Epidermal melanocyte (primary cell): ENCODE measurements at regions not wholly inside any gene's neighbourhood (a gene's known extent, or its start where the extent isn't known, plus 50 kb on each side); places are given as distances from the start of the nearest gene placed in this dataset.
"Not testable (repeated sequence)": the region's sequence is repeated elsewhere in the genome, so short reads cannot be mapped to it uniquely, and the experiment has no call there.

Experiments
- DNase-seq: peaks from one replicate; pipeline ENCODE4 v3.0.0; 2011; ENCODE audit warnings: low spot score; ENCODE audit not compliant: insufficient read length

GRCh38 chr5:42896523-42896922, 84.8 kb upstream of the SELENOP start:
- DNase-seq = no peak

GRCh38 chr5:42894057-42894456, 82.4 kb upstream of the SELENOP start:
- no peak for DNase-seq

- DNase-seq = peak; percentile 62
These were observed 77.7 kb upstream of the SELENOP start for GRCh38 chr5:42889311-42889933.

- DNase-seq = no peak
These were observed 77.1 kb upstream of the SELENOP start for GRCh38 chr5:42888771-42889170.

DNA sequence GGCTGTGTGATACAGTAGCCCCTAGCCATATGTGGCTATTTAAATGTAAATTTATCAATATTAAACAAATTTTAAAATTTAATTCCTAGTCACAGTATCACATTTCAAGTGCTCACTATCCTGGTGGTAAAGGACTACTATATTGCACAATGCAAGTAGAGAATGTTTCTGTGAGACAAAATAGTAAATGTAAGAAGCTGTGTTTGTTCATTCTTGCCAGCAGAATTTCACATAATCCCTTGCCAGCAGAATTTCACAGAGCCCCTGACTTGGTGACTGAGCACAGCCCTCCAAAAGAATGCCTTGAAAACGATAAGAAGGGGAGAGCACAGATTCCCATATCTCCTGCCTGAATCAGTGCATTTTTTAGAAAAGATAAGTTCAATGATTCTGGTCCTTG, 75.9 kb upstream of the SELENOP start:
- no peak for DNase-seq

DNA sequence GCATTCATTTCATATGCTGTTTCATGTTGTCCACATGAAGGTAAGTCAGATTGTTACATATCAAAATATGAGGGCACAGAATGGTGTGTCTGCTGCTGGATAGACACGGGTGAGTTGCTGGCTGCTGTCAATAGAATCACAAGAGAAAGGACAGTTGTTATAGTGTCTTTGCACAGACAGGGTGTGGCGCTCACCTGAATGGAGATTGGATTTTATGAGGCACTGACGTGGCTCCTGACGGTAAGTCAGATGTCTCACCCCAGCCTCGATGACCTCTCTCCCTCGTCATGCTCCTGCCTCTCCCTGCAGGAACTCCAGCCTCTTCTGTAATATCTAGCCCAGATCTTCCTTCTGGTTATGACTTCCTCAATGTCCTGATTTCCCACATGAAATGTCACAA, 75.4 kb upstream of the SELENOP start:
- DNase-seq = no peak

- DNase-seq = no peak
These were observed 74.9 kb upstream of the SELENOP start for GRCh38 chr5:42886635-42887034.

DNA sequence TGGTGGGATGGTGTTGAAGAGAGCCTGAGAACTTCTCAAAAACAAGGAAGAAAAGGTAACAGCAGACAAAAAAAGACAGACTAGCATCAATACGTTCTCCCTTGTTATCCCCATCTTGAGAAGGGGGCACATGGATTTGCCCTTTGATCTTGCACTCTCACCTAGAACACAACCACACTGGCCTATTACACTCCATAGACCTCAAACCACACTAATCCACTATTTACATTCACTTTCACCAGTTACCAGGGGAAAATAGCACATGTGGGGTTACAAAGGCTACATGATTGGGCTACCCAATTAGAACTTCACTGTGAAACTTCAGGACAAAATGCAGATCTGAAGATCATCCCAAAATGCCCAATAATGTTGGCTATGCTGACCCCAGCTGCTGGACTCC, 72.6 kb upstream of the SELENOP start:
- DNase-seq = no peak

DNA sequence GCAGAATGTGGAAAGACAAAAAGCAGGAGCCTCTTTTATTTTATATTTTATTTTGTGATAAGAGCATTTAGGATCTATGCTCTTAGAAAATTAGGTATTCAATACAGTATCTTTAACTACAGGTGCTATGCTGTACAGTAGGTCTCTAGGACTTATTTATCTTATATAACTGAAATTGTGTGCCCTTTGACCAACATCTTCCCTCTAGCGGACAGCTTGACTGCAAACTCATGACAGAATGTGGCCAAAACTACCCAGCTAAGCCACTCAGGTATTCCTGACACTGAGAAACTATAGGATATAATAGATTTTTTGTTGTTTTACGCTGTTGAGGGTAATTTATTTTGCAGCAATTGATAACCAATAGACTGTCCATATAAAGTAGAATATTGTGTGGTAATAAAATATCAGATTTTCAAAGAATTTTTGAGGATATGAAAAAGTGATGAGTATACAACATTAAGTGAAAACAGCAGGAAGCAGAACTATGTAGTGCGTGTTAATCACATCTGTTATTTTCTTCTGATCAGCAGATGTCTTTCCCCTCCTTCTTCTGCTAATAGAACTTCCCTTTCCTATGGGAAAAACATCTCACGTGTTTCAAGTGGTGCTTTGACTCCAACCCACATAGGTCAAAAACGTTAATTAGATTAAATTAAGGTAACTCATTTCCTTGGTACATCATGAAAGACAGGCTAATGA, 69.9 kb upstream of the SELENOP start:
- DNase-seq = no peak

GRCh38 chr5:42880496-42881150, 68.9 kb upstream of the SELENOP start:
- DNase-seq = no peak

- DNase-seq = no peak
These were observed 67.6 kb upstream of the SELENOP start for GRCh38 chr5:42879291-42879690.

GRCh38 chr5:42878550-42878949, 66.9 kb upstream of the SELENOP start:
- DNase-seq = no peak

- no peak for DNase-seq
These were observed 66.3 kb upstream of the SELENOP start for GRCh38 chr5:42878041-42878440.

- DNase-seq = no peak
These were observed 65.7 kb upstream of the SELENOP start for GRCh38 chr5:42877431-42877830.

DNA sequence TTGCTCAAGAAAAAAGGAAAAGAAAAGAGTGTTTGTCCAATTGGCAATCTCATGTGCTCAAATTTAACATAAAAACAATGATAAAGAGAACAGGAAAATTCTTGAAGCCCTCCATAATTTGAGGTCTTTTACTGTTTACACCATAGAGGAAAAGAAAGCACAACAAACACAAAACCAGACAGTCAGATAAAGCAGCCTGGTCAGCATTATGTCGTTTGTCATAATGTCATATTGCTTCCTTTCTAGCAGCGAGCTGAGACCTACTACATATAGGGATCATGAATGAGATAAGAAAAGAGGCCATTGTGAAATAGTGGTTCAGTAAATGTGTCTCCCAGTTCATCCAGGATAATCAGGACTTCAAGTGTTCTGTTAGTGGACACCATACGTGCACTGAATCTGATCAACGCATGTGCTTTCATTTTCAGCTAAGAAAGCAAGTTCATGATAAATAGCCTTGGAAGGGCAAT, 64.7 kb upstream of the SELENOP start:
- no peak for DNase-seq

- no peak for DNase-seq
These were observed 64.2 kb upstream of the SELENOP start for GRCh38 chr5:42875785-42876374.

- no peak for DNase-seq
These were observed 63.5 kb upstream of the SELENOP start for GRCh38 chr5:42875211-42875610.

GRCh38 chr5:42874621-42875198, 63.0 kb upstream of the SELENOP start:
- DNase-seq = no peak

DNA sequence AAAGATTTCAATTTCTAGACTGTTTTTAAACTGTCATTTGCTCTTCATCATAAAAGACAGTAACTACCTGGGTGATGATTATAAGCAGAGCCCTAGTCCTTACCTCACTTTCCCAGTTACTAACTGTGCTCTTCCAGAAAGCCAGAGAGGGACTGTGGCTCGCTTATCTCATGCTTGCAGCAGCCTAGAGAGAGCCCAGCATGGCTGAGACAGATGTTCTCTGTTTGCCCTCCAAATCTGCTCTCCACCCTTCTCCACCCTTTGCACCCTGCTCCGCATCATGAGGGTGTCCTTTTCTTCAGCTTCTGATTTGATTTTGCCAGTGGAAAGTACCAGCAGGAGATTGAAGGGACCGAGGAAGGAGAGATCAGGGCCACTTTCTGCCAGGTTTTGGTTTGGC, 61.2 kb upstream of the SELENOP start:
- no peak for DNase-seq

- DNase-seq = no peak
These were observed 59.3 kb upstream of the SELENOP start for GRCh38 chr5:42870882-42871418.

GRCh38 chr5:42868417-42868816, 56.7 kb upstream of the SELENOP start:
- DNase-seq = not testable (repeated sequence)

- DNase-seq = not testable (repeated sequence)
These were observed 53.1 kb upstream of the SELENOP start for GRCh38 chr5:42864749-42865148.
